ENCODE measurements at regions not wholly inside any gene's neighbourhood (a gene's known extent, or its start where the extent isn't known, plus 50 kb on each side); places are given as distances from the start of the nearest gene placed in this dataset.
"Not testable (repeated sequence)": the region's sequence is repeated elsewhere in the genome, so short reads cannot be mapped to it uniquely, and the experiment has no call there.

- DNase-seq (ENCODE audit: low spot score) = no peak
Observed at GRCh38 chr9:96131825-96132224, 170.2 kb downstream of the HSD17B3 start.

- no peak for DNase-seq (ENCODE audit: low spot score)
Observed at GRCh38 chr9:96130970-96131369, 171.0 kb downstream of the HSD17B3 start.

GRCh38 chr9:96129747-96130146 lies 172.2 kb downstream of the HSD17B3 start:
- DNase-seq (ENCODE audit: low spot score) = no peak

GRCh38 chr9:96128880-96129279 lies 173.1 kb downstream of the HSD17B3 start:
- no peak for DNase-seq (ENCODE audit: low spot score)

- DNase-seq (ENCODE audit: low spot score) = no peak
Observed at GRCh38 chr9:96126321-96126881, 175.6 kb downstream of the HSD17B3 start.

- DNase-seq (ENCODE audit: low spot score) = no peak
Observed at GRCh38 chr9:96125624-96126023, 176.4 kb downstream of the HSD17B3 start.

- no peak for DNase-seq (ENCODE audit: low spot score)
Observed at GRCh38 chr9:96122751-96123150, 179.2 kb downstream of the HSD17B3 start.

- no peak for DNase-seq (ENCODE audit: low spot score)
Observed at GRCh38 chr9:96122282-96122681, 179.7 kb downstream of the HSD17B3 start.

- DNase-seq (ENCODE audit: low spot score) = no peak
Observed at GRCh38 chr9:96121136-96121535, 180.8 kb downstream of the HSD17B3 start.

GRCh38 chr9:96117398-96118080 lies 184.4 kb downstream of the HSD17B3 start:
- no peak for DNase-seq (ENCODE audit: low spot score)

GRCh38 chr9:96116275-96117064 lies 185.5 kb downstream of the HSD17B3 start:
- peak; percentile 99 for DNase-seq (ENCODE audit: low spot score)

GRCh38 chr9:96115836-96116235 lies 186.1 kb downstream of the HSD17B3 start:
- no peak for DNase-seq (ENCODE audit: low spot score)

- no peak for DNase-seq (ENCODE audit: low spot score)
Observed at GRCh38 chr9:96113032-96113431, 188.9 kb downstream of the HSD17B3 start.

GRCh38 chr9:96109680-96110351 lies 192.2 kb downstream of the HSD17B3 start:
- peak; percentile 19 for DNase-seq (ENCODE audit: low spot score)

GRCh38 chr9:96108691-96109380 lies 193.1 kb downstream of the HSD17B3 start:
- DNase-seq (ENCODE audit: low spot score) = no peak

- no peak for DNase-seq (ENCODE audit: low spot score)
Observed at GRCh38 chr9:96107436-96107835, 194.5 kb downstream of the HSD17B3 start.

- DNase-seq (ENCODE audit: low spot score) = no peak
Observed at GRCh38 chr9:96100385-96101300, 201.3 kb downstream of the HSD17B3 start.

- DNase-seq (ENCODE audit: low spot score) = not testable (repeated sequence)
Observed at GRCh38 chr9:96090630-96091029, 211.3 kb downstream of the HSD17B3 start.

GRCh38 chr9:96089452-96090085 lies 212.4 kb downstream of the HSD17B3 start:
- DNase-seq (ENCODE audit: low spot score) = no peak

- no peak for DNase-seq (ENCODE audit: low spot score)
Observed at GRCh38 chr9:96088510-96088909, 213.0 kb downstream of the ERCC6L2 start.
